ENCODE measurements at regions not wholly inside any gene's neighbourhood (a gene's known extent, or its start where the extent isn't known, plus 50 kb on each side); places are given as distances from the start of the nearest gene placed in this dataset.
"Not testable (repeated sequence)": the region's sequence is repeated elsewhere in the genome, so short reads cannot be mapped to it uniquely, and the experiment has no call there.

DNA sequence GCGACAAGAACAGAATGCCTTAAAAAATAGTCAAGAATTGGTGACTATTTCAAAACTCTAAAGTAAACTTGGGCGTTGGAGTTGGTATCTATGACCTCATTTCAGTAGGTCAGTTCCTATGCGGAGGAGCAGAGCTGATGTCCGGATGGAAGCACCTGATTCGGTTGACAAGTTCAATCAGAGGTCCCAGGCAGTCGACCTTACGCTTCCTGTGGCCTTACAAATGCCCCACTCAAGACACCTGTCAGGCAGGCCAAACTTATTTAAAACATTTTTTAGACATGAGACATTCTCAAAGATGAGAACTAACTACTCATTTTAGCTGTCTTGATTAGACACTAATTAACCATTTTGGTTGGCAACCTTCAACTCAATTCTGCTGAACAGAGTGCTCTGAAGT is 137.7 kb upstream of the ADAMTS3 start:
- no peak for ATAC-seq (ENCODE audit: low read depth)
- Mint-ChIP-seq H3K27ac (no peak overlapping the region), H3K4me3 (no peak overlapping the region), H3K4me1 (no peaks in the 10 kb centered on the region), H3K27me3 (peaks cover 3% of the 10 kb centered on the region), H3K9me3 (ENCODE audit: insufficient read depth) (no peaks in the 10 kb centered on the region)
- POLR2A ChIA-PET, result no interaction called here
- Histone ChIP-seq H3K36me3 (replicated peaks in 1 of 2; ENCODE audit: control extremely low read depth in 1 of 2, control insufficient read depth in 1 of 2, extremely low read depth in 1 of 2, insufficient read depth in 2 of 2, low read length in 1 of 2) (no peaks in the 10 kb centered on the region), H4K20me1 (ENCODE audit: control insufficient read depth, insufficient read depth, low read length, poor library complexity, severe bottlenecking) (no peaks in the 10 kb centered on the region), H3K79me2 (ENCODE audit: control insufficient read depth, insufficient read depth, low read length) (no peaks in the 10 kb centered on the region), H3K9ac (ENCODE audit: low read length) (no peak overlapping the region), H3K4me1 (ENCODE audit: control insufficient read depth in 2 of 2, insufficient read depth in 2 of 2, low read length in 2 of 2) (no peaks in the 10 kb centered on the region), H2AFZ (ENCODE audit: insufficient read depth, low read depth, low read length, poor library complexity, severe bottlenecking) (no peak overlapping the region), H3K9me3 (ENCODE audit: control extremely low read depth in 1 of 3, control insufficient read depth in 2 of 3, insufficient read depth in 1 of 3, low read length in 2 of 3) (no peaks in the 10 kb centered on the region), H3K4me2 (replicated peaks; ENCODE audit: low read depth, low read length, poor library complexity, severe bottlenecking) (no peak overlapping the region), H3K4me3 (ENCODE audit: control extremely low read depth in 1 of 5, extremely low read depth in 1 of 5, insufficient read depth in 1 of 5, low read depth in 2 of 5, low read length in 4 of 5) (no peak overlapping the region), H3K27ac (ENCODE audit: low read length in 2 of 2) (no peak overlapping the region), H3K27me3 (replicated peaks in 1 of 4; ENCODE audit: control extremely low read depth in 1 of 4, control insufficient read depth in 3 of 4, insufficient read depth in 4 of 4, low read length in 3 of 4) (no peaks in the 10 kb centered on the region)
- no peak for DNase-seq
- WGBS (ENCODE audit: insufficient coverage), result 98% methylated on average over 7 of the region's 7 CpGs
- TF ChIP-seq, protein P1, sequence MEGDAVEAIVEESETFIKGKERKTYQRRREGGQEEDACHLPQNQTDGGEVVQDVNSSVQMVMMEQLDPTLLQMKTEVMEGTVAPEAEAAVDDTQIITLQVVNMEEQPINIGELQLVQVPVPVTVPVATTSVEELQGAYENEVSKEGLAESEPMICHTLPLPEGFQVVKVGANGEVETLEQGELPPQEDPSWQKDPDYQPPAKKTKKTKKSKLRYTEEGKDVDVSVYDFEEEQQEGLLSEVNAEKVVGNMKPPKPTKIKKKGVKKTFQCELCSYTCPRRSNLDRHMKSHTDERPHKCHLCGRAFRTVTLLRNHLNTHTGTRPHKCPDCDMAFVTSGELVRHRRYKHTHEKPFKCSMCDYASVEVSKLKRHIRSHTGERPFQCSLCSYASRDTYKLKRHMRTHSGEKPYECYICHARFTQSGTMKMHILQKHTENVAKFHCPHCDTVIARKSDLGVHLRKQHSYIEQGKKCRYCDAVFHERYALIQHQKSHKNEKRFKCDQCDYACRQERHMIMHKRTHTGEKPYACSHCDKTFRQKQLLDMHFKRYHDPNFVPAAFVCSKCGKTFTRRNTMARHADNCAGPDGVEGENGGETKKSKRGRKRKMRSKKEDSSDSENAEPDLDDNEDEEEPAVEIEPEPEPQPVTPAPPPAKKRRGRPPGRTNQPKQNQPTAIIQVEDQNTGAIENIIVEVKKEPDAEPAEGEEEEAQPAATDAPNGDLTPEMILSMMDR (IDR thresholded peaks at IDR 0.05), result no peak
- no peak for TF ChIP-seq EZH2 (IDR thresholded peaks at IDR 0.05; ENCODE audit: borderline replicate concordance, insufficient read depth, low read depth, low read length, poor library complexity, severe bottlenecking)
- intact Hi-C loops (cut with micrococcal nuclease), result no loop called here
- CTCF ChIA-PET, result no interaction called here

DNA sequence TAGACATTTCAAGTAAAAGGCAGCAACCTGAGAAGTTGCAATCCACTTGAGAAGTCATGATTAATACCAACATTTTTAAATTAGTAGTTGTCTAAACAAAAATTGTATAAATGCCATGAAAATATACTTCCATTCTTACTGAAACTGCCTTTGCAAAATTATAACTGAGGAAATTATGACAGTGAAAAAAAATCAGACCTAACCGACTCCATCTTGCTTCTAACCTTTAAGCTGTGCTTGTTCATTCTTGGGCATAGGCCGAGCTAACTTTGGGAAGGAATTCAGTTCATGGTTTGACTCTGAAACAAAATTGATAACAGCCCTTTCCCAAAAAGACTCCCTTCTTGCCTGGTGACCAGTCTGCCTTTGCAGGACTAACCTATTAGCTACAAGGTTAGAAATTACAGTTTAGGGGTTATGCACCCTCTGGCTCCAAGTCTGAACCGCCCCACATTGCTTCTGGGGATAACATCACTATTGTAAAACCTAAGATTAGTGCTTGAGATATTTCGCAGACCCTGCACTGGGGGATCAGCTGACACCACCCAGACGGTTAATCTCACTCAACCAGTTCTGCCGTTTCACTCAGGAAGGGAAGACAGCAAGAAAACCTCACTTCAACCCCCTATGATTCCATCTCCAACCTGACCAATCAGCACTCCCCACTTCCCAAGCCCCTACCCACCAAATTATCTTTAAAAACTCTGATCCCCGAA is 136.1 kb upstream of the ADAMTS3 start:
- H3K4me3 Mint-ChIP-seq; H3K4me1 ChIP-seq (ENCODE audit: control insufficient read depth in 2 of 2, insufficient read depth in 2 of 2, low read length in 2 of 2); H2AFZ ChIP-seq (ENCODE audit: insufficient read depth, low read depth, low read length, poor library complexity, severe bottlenecking); H3K4me3 ChIP-seq (ENCODE audit: control extremely low read depth in 1 of 5, extremely low read depth in 1 of 5, insufficient read depth in 1 of 5, low read depth in 2 of 5, low read length in 4 of 5); H3K27me3 Mint-ChIP-seq; H4K20me1 ChIP-seq (ENCODE audit: control insufficient read depth, insufficient read depth, low read length, poor library complexity, severe bottlenecking); H3K27me3 ChIP-seq (replicated peaks in 1 of 4; ENCODE audit: control extremely low read depth in 1 of 4, control insufficient read depth in 3 of 4, insufficient read depth in 4 of 4, low read length in 3 of 4); DNase-seq; POLR2A ChIA-PET; H3K79me2 ChIP-seq (ENCODE audit: control insufficient read depth, insufficient read depth, low read length); H3K36me3 ChIP-seq (replicated peaks in 1 of 2; ENCODE audit: control extremely low read depth in 1 of 2, control insufficient read depth in 1 of 2, extremely low read depth in 1 of 2, insufficient read depth in 2 of 2, low read length in 1 of 2); H3K9me3 Mint-ChIP-seq (ENCODE audit: insufficient read depth); H3K27ac ChIP-seq (ENCODE audit: low read length in 2 of 2); H3K27ac Mint-ChIP-seq; ATAC-seq (ENCODE audit: low read depth); H3K9ac ChIP-seq (ENCODE audit: low read length); H3K4me1 Mint-ChIP-seq; H3K9me3 ChIP-seq (ENCODE audit: control extremely low read depth in 1 of 3, control insufficient read depth in 2 of 3, insufficient read depth in 1 of 3, low read length in 2 of 3); H3K4me2 ChIP-seq (replicated peaks; ENCODE audit: low read depth, low read length, poor library complexity, severe bottlenecking); CTCF ChIA-PET: not testable (repeated sequence)
- intact Hi-C loops (cut with micrococcal nuclease), result loop anchor here (5.0 kb wide), 2 partner anchors 742 to 1427 kb away; no protein-coding TSS in a partner anchor
- WGBS (ENCODE audit: insufficient coverage), result 85% methylated on average over 7 of the region's 7 CpGs
